ENCODE measurements at regions not wholly inside any gene's neighbourhood (a gene's known extent, or its start where the extent isn't known, plus 50 kb on each side); places are given as distances from the start of the nearest gene placed in this dataset.

DNA sequence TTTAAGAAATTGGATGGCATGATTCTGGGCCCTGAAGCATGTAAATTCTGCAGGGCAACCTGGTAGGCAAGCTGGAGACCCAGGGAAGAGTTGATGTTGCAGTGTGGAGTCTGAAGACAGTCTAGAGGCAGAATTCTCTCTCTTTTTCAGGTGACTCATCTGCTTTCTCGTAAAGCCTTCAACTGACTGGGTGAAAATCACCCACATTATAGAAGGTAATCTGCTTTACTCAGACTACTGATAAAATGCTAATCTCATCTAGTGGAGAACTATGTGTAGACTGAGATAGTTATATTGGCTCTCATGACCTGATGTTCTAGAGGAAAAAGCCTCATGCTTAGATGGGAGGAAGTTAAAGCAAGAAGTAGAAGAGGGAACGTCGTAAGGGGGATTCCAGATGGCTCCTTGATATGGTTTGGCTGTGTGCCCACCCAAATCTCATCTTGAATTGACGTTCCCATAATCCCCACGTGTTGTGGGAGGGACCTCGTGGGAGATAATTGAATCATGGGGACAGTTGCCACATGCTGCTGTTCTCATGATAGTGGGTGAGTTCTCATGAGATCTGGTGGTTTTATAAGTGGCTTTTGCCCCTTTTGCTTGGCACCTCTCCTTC is 723.8 kb downstream of the BCL11B start:
- no peak for DNase-seq

DNA sequence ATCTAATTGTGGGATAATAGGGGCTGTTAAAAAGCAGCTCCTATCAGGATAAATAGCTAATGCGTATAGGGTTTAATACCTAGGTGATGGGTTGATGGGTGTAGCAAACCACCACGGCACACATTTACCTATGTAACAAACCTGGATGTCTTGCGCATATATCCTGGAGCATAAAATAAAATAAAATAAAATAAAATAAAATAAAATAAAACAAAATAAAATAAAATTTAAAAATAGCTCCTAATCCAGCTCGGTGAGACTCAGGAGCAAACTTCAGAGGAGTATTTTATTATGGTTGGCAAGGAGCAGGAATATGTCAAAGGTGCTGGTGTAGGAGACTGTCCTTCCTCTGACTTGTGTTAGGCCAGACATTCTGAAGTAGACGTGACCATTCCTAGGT is 721.0 kb downstream of the BCL11B start:
- DNase-seq, result no peak

DNA sequence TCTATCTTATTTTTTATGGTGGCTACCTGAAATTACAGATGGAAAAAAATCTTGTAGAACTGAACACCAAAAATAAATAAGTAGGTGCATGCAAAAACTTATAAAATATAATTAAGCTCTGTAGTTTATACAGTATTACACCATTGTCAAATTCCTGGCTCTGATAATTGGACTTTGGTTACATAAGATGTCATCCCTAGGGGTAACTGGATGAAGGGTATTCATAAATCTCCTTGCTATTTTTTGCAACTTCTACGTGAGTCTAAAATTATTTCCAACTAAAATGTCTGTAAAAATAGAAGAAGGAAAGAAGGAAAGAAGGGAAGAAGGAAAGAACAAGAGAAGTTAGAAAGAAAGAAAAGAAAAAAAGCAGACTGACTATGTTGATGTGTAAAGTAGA is 716.6 kb downstream of the BCL11B start:
- no peak for DNase-seq

DNA sequence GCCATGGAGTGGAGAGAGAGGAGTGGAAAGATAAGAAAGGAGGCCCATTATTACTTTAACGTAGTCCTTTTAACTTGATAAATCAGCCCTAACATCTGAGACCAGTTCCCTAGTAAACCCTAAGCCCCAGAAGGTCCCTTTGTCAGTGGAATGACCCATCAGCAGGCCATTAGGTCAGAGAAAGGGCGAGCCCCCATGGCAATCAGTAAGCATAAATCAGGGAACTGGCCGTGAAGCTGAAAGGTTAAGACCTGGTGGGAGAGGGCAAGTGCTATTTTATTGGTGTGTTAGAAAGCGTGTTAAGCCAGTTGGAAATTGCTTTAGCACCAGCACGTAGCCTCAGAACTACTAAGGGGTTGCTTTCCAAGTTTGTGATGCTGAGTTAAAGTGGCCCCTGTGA is 708.0 kb downstream of the BCL11B start:
- DNase-seq, result no peak

GRCh38 chr14:98564541-98564940 is 707.5 kb downstream of the BCL11B start:
- DNase-seq, result no peak

GRCh38 chr14:98571104-98571503 is 700.9 kb downstream of the BCL11B start:
- DNase-seq, result no peak

- no peak for DNase-seq
These were observed 698.9 kb downstream of the BCL11B start for GRCh38 chr14:98573082-98573481.

GRCh38 chr14:98576463-98576862 is 695.5 kb downstream of the BCL11B start:
- DNase-seq, result no peak

- no peak for DNase-seq
These were observed 693.8 kb downstream of the BCL11B start for GRCh38 chr14:98578204-98578603.

GRCh38 chr14:98579140-98579539 is 692.9 kb downstream of the BCL11B start:
- DNase-seq, result no peak

GRCh38 chr14:98580131-98580678 is 691.8 kb downstream of the BCL11B start:
- DNase-seq, result no peak

GRCh38 chr14:98582276-98582675 is 689.7 kb downstream of the BCL11B start:
- DNase-seq, result peak; percentile 92

DNA sequence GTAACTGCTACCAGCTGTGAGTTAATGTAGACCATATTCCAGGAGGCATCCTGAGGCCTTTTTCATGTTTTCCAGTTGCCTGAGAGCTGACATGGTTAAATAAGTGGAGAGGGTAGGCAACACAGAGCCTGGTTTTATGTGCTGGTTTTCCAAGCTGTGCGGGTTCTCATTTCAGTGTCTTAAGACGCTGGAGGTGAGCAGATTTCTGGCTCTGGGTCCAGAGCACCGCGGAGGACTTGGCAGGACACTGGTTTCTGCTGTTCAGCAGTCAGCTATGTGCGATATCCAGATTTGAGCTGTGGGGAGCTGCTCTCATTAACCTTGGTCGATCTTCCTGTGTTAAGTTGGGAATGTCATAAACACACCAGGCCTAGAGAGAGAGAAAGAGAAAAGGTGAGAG is 680.8 kb downstream of the BCL11B start:
- DNase-seq, result no peak

DNA sequence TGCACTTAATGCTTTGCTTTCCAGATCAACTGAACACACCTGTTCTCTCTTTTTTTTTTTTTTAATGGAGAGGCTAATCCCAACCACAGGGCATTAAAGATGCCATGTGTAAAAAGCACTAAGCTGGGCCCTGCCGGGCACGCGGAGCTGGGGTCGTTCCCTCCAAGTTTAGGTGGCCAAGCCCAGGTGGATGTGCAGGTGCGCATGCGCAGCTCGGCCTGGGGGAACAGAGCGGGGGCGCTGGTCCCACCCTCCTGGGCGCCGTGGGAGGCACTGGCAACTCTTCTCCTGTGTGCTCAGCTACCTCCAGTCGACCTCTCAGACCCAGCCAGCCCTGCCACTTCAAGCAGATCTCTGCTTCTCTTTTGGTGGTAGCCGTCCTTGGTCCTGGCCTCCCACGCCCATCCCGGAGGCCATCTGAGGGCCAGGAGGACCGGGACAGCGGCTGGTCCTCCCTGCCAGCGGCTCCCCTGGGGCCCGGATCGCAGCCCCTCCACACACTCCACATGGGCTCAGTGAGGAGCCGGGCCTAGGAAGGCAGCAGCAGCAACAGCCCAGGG is 679.3 kb downstream of the BCL11B start:
- DNase-seq, result no peak

GRCh38 chr14:98593361-98593761 is 678.6 kb downstream of the BCL11B start:
- no peak for DNase-seq

- no peak for DNase-seq
These were observed 677.8 kb downstream of the BCL11B start for GRCh38 chr14:98594156-98594555.

GRCh38 chr14:98598576-98598975 is 673.4 kb downstream of the BCL11B start:
- DNase-seq, result no peak

DNA sequence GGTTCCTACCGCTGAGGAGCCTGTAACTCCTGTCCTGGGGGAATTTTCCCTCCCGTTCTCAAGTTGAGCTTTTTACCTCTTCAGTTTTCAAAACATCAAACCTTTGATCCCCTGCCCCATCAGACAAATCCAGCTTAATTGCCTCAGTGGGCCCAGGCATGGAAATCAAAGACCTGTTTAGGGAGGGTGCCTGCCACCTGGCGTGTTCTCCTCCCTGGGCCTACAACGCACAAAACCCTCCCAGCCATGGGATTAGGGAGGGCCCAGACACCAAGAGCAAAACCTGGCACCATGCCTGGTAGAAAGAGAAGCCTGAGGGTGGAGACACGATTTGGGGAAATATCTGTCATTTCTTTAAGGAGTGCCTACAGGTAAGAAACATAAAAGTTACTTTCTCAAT is 672.9 kb downstream of the BCL11B start:
- no peak for DNase-seq

DNA sequence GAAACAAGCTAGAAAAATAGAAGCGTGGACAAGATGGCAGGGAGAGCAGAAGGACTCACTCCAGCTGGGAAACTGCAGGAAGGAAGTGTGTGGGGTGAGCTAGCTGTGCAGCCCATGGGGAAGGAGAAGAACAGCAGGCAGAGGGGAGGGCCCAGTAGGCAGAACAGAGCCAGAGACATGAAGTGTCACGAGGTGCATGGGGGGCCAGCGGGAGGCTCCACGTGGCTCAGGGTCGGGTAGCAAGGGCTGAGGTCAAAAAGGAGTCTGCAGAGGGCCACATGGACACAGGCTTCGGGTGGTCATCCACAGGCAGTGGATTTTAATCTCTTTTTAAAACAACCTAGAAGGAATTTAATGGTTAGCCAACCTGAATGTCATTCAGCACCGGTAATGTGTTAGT is 669.0 kb downstream of the BCL11B start:
- DNase-seq, result no peak

DNA sequence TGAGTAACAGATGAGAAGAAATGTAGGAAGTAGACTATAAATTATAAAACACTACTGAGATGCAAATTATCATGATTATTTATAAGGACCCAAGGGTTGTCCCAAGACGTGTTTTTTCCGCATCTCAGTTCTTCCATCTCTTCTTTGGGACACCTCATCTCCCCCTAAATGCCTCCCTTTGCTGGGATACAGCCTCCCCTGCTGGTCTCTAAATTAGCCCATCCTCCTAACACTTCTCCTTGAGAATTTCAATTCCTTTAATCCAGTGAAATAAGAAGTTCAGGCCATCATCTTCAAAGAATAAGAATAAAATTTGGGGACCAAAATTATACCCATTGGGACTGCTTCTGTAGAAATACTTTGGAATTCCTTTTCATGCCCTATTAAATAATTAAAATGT is 667.0 kb downstream of the BCL11B start:
- no peak for DNase-seq

DNA sequence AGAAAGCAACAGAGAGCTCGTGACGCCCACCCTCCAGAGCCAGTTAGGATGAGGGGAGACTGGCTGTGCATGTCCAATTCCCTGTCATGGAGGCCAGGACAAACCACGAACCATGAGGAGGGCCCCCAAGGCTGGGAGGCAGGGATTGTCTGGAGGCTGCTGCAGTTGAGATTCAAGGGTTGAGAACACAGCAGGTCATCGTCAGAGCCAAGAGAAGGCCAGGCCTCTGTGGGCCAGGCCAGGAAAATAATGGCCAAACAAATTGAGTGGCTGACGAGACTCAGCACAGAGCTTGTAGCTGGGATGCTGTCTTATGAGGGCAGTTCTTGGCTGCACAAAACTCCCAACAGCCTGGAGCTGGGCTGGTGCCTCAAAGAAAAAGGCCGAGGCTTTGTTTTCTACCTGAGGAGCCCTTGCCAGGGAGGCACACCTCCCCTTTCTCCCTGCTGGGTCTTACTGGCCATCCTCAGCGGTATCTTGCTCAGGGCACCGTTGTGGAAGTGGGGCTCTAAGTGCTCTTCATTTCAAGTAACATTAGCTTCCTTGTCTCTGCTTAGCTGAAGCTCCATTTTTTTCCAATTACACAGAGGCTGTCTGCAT is 665.9 kb downstream of the BCL11B start:
- DNase-seq, result peak; percentile 93

- DNase-seq, result no peak
These were observed 665.2 kb downstream of the BCL11B start for GRCh38 chr14:98606816-98607215.

GRCh38 chr14:98607341-98607910 is 664.6 kb downstream of the BCL11B start:
- DNase-seq, result no peak
